ENCODE measurements at regions not wholly inside any gene's neighbourhood (a gene's known extent, or its start where the extent isn't known, plus 50 kb on each side); places are given as distances from the start of the nearest gene placed in this dataset.

DNA sequence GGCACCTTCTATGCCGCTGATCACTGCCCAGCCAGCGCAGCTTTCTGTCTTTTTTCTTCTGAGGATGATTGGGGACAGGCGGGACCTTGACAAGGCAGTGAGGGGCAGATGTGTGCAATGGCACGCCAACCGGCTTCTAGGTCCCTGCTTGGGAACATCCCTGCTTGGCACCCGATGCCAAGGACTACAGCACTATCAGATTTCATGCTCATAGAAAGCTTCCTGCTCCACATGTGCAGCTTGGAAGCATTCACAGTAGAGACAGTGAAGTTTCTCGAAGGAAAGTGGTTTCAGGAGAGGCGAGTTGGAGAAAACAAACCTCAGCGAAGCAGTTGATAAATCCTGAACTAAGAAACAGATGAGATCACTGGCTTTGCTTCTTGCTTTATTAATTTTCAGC is 267.5 kb upstream of the HABP2 start:
- DNase-seq (ENCODE audit: low read depth in 4 of 4, low spot score in 3 of 4) = no peak

DNA sequence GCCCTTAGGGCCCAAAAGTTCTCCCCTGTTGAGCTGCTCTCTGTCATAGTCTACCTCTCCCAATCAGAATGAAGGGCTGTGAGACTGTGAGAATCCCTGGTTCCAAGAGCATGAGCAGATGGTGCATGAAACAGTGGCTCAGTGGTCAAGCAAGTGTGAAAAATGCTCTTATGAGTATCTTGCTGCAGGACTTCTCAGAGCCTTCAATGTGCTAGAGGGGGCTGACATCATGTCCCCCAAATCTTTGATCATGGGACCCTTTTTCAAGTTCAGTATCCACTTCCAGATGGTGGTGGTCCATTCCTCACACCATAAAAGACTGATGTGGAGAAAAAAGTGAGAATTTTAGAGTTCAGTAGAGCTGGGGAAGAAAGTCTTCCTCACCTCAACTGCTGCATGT is 265.3 kb upstream of the HABP2 start:
- no peak for DNase-seq (ENCODE audit: low read depth in 4 of 4, low spot score in 3 of 4)

DNA sequence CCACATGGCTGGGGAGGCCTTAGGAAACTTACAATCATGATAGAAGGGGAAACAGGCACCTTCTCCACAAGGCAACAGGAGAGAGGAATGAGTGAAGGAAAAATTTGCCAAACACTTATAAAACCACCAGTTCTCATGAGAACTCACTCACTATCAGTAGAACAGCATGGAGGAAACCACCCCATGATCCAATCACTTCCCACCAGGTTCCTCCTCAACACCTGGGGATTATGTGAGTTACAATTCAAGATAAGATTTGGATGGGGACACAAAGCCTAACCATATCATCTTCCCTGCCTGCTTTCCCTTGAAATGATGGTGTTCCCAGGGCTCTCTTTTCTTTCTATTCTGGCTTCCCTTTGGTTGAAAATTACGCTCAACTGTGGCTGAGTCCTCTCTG is 262.7 kb upstream of the HABP2 start:
- no peak for DNase-seq (ENCODE audit: low read depth in 4 of 4, low spot score in 3 of 4)

DNA sequence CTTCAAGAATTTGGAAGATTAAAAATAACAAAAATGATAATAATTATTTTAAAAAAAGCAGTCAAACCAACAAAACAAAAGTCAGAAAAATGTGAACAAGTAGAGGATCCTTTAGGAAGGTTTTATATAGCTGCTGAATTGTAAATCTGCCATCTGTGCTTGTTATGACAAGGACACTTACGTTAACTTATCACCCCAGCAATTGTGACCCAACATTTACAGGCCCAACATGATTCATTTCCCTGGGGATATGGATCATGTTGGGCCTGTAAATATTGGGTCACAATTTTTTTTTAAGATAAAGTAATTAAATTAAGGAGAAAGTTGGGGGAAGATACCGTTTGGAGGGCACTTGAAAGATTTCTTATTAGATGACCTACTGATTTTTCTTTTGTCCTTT is 261.4 kb upstream of the HABP2 start:
- DNase-seq (ENCODE audit: low read depth in 4 of 4, low spot score in 3 of 4) = no peak

DNA sequence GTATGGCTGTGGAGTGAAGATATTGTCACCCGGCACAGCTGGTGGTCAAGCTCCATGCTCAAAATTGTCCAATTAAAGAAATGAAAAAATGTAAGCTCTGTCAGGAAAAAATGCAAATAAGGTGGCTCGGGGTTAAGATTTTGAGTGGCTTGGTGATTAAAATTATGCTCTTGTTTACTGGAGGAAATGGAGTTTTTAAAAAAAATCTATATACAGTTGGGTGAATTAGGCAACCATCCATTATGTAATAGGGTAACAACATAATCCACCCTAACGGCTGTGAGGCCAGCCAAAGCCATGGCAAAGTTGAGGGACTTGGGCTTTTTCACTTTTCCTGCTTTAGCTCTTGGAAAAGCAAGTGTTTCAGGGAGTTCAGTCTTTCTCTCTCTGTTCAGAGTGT is 260.8 kb upstream of the HABP2 start:
- no peak for DNase-seq (ENCODE audit: low read depth in 4 of 4, low spot score in 3 of 4)

DNA sequence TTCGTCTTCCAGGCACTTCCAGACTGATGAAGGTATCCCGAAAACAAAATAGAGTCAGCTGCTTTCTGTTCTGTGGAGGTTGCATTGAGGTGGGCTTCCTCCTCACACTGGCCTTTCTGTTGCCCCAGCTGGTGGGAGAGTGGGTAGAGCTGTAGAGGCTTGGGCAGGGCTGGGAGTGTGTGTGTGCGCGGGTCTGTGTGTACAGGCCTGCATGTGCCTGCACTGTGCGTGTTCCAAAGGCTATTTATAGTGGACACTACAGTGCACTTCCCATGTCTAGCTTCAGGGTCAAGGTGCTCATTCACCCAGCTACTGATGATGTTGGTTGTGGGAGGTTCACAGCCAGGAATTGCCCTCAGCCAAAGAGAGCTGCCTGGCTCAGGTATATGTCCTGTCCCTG is 260.1 kb upstream of the HABP2 start:
- DNase-seq (ENCODE audit: low read depth in 4 of 4, low spot score in 3 of 4) = no peak

DNA sequence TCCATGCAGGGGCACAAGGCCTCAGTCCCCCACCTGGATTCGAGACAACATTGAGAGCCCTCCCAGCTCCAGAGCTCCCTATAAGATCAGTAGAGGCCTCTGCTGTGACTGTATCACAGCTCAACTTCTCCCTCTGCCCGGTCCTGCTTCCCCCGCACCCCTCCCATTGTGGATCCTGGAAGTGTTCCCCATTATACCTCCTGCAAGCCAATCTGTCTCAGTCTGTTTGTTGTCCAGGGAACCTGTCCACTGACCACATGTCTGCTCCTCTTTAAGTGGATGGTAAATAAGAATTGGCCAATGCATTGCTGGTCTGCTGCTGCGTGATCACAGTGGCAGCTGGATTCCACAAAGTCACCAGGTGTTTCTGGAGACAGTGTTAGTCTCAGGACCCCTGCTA is 259.7 kb upstream of the HABP2 start:
- no peak for DNase-seq (ENCODE audit: low read depth in 4 of 4, low spot score in 3 of 4)

DNA sequence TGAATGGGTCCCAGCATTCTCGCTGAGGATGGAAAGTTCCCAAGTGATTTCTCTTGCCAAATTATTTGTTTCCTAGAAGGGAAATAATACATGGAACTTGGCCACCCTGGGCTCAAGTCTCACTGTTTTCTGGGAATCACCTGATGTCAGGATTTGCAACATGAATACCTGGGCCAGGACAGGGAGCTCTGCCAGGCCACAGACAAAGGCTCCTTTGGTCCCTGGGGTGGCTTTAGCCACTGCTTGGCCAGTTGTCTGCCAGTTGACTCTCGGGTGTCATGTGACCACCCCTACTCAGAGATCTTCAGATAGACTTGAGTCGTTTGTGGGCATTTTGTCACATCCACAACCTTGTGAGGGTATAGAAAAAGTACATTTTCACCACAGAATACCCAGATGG is 258.0 kb upstream of the HABP2 start:
- no peak for DNase-seq (ENCODE audit: low read depth in 4 of 4, low spot score in 3 of 4)

DNA sequence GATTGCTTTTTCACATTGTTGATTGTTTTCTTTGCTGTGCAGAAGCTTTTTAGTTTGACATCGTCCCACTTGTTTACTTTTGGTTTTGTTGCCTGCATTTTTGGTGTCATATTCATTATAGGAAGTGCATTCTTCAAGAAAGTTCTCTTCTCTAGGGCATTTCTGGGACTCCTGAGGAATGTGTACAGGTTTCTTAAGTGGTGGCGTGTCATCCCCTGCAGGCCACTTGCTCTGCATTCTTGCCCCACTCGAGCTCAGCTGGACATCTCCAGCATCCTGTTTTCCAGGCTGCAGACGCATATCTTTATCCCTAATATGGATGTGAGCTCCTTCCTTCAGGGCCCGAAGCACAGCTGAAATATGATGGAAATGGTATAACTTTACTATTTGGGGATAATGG is 255.6 kb upstream of the HABP2 start:
- DNase-seq (ENCODE audit: low read depth in 4 of 4, low spot score in 3 of 4) = no peak

DNA sequence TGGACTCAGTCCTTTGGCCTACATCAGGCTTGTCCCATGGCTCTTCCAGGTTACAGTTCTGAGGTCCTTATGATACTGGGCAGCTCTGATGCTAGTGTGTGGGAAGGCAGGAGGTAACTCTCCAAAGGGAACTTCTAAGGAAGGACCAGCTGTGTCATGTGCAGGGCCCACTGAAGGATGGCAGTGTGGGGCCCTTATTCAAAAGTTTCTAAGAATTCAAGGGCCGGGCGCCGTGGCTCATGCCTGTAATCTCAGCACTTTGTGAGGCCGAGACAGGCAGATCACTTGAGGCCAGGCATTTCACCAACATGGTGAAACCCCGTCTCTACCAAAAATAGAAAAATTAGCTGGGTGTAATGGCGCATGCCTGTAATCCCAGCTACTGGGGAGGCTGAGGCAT is 254.2 kb upstream of the HABP2 start:
- DNase-seq (ENCODE audit: low read depth in 4 of 4, low spot score in 3 of 4) = no peak

DNA sequence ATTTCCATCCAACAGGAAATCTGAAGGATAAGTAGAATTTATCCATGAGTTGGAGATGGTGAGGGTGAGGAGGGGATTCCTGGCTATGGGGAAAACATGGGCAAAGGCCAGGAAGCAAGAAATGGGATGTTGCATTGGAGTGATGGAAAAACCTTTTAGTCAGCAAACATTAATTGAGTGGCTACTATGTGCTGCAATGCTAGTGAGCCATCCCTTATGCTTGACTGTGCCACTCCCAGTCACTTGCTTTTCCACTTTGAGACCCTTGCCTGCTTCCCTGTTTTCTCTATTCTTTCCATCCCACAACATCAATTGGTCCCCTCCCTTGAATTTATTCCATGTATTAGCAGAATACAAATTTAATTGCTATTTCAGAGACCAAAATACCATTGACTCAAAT is 252.7 kb upstream of the HABP2 start:
- DNase-seq (ENCODE audit: low read depth in 4 of 4, low spot score in 3 of 4) = no peak

DNA sequence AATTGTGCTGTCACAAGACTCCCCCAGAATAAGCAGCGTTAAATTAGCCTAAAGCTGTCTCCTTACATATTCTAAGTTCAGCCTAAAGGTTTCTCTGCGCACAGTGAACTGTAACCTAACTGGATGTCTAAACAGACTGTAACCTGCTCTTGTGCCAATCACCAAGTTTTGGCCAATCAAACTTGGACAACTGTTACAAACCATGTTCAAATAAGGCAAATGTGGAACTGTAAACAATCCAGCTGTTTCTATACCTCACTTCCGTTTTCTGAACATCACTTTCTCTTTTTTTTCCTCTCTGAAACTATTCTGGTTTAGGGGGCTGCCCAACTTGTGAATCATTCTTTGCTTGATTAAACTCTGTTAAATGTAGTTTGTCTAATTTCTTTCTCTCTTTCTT is 252.2 kb upstream of the HABP2 start:
- DNase-seq (ENCODE audit: low read depth in 4 of 4, low spot score in 3 of 4) = no peak

DNA sequence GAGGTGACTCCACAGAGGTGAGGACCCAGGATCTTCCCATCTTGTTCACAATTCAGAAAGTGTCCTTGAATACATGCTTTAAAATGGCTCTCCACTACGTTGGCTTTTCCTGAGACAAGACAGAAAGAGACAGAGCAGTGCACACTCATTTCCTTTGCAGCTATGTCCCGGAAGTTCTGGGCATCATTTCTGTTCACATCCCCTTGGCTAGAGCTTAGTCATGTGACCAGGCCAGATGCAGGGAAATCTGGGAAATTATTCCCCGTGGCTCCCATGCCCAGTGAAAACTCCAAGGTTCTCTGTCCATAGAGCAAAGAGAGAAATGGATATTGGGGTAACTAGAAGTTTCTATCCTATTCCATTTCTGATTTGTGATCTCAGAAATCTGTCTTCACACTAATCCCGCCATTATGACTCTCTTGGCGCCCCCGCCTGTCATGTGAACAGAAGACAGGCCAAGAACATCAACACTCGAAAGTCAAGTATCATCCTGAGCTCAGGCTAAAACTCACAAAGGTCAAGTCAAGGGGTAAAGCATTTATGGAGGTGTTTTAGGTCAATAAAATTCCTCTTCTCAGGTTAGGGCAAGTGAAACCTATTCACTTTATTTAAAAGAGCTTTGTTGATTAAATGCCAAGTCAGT is 251.4 kb upstream of the HABP2 start:
- DNase-seq (ENCODE audit: low read depth in 4 of 4, low spot score in 3 of 4) = no peak

DNA sequence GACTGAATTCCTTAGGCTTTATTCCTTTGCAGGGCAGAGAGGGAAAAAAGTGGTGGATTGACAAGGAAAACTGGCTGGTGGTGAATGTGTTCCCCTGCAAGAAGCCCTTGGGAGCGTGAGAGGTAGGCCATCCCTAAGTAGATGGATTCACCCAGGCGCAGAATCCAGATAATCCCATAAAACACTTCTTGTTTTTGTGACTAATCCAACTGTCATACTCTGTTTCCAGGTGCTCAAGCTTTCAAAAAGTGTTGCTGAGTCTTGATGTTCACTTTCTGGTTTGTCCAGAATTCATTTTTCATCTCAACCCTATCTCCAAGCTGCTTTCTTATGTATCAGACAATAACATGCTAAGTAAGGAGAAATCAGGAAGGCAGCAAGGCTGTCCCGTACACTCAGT is 250.8 kb upstream of the HABP2 start:
- no peak for DNase-seq (ENCODE audit: low read depth in 4 of 4, low spot score in 3 of 4)

DNA sequence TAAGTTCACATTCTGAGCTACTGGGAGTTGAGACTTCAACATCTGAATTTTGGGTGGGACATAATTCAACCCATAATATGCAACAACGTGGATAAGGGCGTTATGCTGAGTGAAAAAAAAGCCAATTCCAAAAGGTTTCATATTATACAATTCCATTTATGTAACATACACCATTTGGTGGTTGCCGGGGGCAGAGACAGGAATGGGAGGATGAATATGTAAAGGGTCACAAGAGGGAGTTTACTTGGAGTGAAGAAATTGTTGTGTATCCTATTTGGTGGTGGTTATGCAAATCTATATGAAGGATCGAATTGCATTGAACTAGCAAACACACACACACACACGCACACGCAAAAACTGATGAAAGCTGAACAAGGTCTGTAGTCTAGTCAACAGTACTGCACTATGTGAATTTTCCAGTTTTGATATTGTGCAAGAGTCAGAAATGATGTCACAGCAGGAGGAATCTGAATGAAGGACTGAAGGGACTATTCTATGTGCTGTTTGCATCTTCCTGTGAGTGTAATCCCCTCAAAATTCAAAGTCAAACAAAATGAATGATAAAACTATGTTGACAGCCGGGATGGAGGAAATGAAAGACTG is 249.2 kb upstream of the HABP2 start:
- DNase-seq (ENCODE audit: low read depth in 4 of 4, low spot score in 3 of 4) = no peak

DNA sequence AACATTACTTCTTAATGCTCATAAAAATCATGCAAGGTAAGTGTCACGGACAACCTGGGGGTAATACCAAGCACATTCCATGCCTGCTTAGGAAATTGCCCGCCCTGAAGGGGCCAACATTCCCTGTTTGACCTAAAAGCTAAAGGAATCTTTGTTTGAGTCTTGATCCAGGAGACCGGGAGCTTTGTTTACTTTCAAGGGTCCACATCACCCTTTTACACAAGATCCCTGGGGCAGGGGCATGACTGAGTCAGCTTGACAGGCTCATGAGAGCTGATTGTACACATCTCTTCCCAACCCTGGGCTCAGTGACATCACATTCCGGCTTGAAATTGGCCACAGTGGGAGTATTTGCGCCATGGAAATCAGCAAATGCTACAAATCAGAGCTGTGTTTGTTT is 248.1 kb upstream of the HABP2 start:
- DNase-seq (ENCODE audit: low read depth in 4 of 4, low spot score in 3 of 4) = no peak

DNA sequence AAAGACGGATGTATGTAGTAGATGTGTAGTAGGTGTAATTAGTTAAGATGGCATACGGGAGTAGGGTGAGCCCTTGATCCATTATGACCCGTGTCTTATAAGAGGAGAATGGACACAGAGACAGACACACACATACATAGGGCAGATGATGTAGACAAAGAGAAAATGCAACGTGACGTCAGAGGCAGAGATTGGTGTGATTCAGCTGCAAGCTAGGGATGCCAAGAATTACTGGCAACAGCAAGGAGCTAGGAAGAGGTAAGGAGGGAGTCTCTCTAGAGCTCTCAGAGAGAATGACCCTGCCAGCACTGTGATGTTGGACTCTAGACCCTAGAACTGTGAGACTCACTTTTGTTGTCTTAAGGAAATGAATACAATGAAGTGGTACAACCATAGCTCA is 247.0 kb upstream of the HABP2 start:
- DNase-seq (ENCODE audit: low read depth in 4 of 4, low spot score in 3 of 4) = no peak

DNA sequence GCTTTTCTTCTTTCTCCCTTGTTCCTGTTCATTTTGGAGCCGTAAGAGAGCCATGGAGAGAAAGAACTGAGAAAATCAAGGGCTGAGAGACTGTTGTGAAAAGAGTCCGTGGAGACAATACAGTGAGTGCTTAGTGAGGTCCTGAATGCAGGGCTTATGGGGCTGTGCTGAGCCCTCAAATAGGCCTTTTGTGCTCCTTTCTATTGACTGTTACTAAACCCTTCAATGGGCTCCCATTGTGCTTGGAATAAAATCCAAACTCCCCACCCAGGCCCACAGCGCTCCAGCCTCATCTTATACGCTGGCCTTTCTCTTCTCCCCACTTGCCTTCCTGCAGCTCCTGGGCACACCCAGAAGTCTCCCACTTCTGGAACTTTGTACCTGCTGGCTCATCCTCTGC is 243.1 kb upstream of the HABP2 start:
- DNase-seq (ENCODE audit: low read depth in 4 of 4, low spot score in 3 of 4) = no peak

DNA sequence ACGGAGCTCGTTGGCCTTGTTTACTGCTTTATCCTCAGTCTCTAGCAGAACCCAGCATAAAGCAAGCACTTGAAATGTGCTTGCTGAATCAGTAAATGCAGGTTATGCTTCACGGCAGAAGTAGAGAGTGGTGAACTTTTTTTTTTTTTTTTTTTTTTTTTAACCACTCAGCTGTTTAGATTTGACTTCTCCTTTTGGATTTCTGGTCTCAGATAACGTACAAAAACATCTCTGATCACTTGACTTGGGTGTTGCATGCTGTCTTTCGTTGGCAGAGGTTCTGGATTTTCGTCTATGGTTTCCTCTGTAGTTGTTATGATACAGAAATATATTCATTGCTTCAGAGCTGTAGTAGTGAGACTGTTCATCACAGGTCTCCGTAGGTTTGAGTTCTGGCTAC is 242.5 kb upstream of the HABP2 start:
- no peak for DNase-seq (ENCODE audit: low read depth in 4 of 4, low spot score in 3 of 4)

DNA sequence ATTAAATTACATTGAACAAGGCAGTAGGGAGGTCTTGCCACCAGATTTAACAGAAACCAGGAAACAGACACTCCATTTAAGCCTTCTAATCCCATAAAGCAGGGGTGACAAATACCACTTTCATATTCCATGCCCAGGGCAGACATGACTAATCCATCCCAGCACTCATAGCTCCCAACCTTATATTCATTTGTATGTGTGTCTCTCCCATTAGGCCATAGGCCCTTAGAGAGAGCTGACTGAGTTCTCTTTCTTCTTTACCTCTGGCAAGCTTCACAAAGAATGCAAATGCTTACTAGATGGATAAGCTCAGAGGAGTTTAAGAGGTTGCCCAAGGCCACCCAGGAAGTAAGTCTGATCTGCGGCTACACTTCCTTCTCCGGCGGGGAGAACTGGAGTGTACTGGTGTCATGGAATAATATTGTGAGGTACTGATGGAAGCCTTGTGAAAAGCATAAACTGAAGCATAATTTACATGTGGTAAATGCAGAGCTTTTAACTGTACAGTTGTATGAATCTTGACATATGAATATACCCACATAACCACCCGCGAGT is 239.7 kb upstream of the HABP2 start:
- no peak for DNase-seq (ENCODE audit: low read depth in 4 of 4, low spot score in 3 of 4)

DNA sequence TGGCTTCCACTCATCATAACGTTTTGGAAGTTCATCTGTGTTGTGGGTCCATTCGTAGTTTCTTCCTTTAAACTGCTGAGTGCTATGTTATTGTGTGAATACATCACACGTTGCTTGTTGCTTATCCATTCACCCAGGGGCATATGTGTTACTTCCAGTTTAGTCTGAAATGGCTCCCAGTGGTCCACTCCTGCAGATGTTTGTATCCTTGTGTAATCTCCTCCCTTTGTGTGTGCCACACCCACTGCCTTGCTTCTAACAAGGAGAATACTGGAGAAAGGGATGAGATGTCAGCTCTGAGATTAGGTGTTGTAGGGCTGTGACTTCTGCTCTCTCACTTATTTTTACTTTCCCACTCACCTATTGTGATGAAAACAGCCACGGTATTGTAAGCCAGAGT is 239.1 kb upstream of the HABP2 start:
- no peak for DNase-seq (ENCODE audit: low read depth in 4 of 4, low spot score in 3 of 4)

DNA sequence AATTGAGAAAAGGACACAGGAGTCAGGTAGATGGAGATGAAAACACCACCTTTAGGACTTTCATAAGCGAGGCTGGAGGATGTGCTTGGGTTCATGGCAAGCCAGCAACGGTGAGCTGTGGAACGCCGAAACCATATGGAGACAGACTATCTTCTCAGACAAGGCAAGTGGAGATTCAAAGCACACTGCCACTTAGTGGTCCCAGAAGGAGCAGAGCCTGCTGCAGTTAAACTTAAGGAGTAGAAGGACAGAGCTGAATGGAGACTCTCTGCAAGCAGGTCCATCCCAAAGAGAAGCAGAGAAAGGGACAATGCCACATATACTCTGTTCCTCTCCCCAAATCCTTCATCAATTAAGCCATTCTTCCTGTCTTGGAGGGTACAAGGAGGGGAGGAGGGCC is 236.3 kb upstream of the HABP2 start:
- DNase-seq (ENCODE audit: low read depth in 4 of 4, low spot score in 3 of 4) = no peak

DNA sequence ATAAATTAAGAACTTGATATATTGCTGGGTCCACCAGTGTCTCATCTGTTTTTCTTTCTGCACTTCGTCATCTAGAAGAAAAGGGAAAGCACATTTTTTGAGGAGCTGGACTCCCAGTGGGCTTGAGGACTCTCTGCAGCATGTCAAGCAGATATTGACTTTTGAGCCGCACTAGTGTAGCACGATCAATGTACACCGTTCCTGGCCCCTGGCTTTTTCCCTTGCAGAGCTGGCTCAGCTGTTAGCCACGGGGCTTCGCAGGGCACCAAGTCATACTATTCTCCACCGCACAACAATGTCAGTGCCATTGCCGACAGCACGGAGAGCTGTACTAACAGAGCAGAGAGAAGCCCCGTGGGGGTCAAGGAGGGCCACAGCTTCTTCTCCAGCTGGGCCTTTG is 235.4 kb upstream of the HABP2 start:
- no peak for DNase-seq (ENCODE audit: low read depth in 4 of 4, low spot score in 3 of 4)

Measured in left renal pelvis (tissue), 4 donors.